ENCODE measurements at regions not wholly inside any gene's neighbourhood (a gene's known extent, or its start where the extent isn't known, plus 50 kb on each side); places are given as distances from the start of the nearest gene placed in this dataset.
"Not testable (repeated sequence)": the region's sequence is repeated elsewhere in the genome, so short reads cannot be mapped to it uniquely, and the experiment has no call there.

DNA sequence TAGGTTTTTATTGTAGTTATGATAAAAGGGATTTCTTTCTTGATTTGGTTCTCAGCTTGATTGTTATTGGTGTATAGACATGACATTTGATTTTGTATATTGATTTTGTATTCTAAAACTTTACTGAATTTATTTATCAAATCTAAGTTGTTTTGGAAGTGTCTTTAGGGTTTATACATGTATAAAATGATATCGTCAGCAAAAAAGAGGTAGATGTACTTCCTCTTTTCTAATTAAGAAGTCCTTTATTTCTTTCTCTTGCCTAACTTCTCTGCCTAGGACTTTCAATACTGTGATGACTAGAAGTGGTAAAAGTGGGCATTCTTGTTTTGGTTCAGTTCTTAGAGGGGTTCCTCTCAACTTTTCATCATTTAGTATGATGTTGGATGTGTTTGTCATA lies 487.3 kb upstream of the KIF2B start:
- DNase-seq (ENCODE audit: low spot score), result no peak

DNA sequence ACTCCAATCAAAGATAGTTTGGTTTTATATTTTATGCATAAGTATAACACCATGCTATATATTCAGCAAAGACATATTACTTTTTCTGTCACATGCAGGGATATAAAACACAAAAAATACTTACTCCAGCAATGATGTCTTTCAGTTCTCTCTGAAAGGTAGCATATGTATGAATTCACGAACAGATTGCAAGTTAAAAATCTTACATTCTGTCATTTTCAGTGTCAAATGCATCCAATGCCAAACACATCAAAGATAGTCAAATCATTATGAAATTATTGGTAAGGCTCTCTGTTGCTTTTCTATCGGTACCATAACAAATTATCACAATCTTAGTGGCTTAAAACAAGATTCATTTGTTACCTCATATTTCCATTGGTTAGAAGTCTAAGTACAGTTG lies 492.0 kb upstream of the KIF2B start:
- no peak for DNase-seq (ENCODE audit: low spot score)

DNA sequence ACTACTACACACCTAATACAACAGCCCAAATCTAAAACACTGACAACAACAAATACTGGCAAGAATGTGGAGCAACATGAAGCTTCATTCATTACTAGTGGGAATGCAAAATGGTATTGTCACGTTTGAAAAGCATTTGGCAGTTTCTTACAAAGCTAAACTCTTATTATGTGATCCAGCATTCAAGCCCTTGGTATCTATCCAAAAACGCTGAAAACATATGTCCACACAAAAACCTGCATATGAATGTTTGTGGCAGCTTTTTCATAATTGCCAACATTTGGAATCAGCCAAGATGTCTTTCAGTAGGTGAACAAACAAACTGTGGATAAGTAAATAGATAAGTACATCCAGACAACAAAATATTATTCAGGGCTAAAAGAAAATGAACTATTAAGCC lies 501.1 kb upstream of the KIF2B start:
- DNase-seq (ENCODE audit: low spot score), result no peak

DNA sequence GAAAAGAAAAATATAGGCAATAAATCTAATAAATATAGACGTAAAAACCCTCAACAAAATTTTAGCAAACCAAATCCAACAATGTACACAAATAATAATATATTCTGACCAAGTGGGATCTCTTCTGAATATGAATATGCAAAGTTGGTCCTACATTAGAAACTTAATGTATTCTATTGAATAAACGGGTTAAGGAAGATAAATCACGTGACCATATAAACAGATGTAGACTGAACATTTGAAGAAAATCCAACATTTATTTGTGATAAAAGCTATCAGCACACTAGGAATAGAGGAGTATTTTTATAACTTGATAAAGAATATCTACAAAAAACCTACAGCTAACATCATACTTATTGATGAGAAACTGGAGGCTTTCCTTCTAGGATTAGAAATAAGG lies 502.8 kb upstream of the KIF2B start:
- DNase-seq (ENCODE audit: low spot score), result no peak

DNA sequence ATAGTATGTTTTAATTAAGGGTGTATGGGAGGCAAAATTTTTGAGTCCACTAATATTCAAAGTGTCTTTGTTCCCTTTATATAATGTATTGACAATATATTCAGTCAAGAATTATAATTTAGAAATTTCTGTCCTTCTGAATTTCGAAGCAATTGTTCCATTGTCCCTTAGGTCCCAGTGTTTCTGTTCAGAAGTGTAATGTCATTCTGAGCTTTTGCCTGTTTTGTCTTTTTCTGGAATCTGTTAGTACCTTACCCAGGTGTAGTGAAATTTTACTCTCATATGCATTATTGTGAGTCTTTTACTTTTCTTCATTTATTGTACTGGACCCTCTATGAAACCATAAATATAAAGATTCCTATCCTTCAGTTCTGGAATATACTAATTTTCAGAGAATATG lies 505.7 kb upstream of the KIF2B start:
- no peak for DNase-seq (ENCODE audit: low spot score)

DNA sequence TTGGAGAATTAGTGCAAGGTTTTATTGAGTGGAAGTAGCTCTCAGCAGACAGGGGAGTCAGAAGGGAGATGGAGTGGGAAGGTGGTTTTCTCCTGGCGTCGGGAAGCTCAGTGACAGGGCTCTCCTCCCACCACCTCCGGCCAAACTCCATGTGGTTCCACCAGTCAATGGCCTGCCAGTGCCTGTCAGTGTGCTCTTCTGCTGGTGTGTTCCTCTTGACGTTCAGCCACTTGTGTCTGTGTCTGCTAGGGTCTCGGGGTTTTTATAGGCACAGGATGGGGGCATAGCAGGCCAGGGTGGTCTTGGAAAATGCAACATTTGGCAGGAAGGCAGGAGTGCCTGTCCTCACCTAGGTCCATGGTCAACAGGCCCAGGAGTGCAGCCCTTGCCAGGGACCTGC lies 506.7 kb upstream of the KIF2B start:
- DNase-seq (ENCODE audit: low spot score), result no peak

DNA sequence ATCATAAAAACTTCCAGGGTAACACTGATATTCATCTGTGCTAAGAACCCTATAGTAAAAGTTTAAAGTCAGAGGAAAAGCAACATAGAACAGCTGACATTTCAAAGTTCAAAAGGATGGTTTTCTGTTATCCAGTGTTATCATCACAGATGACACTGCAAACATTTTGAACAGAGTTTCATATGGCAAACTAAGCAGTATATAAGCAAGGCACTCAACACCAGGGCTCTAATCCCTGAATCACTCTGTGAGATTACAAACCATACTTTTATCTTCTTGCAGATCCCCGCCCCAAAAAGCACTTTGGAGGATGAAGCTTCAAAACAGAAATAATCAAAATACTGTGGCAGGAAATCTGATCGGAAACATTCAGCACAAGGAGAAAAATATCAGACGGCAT lies 508.2 kb upstream of the KIF2B start:
- DNase-seq (ENCODE audit: low spot score), result no peak

DNA sequence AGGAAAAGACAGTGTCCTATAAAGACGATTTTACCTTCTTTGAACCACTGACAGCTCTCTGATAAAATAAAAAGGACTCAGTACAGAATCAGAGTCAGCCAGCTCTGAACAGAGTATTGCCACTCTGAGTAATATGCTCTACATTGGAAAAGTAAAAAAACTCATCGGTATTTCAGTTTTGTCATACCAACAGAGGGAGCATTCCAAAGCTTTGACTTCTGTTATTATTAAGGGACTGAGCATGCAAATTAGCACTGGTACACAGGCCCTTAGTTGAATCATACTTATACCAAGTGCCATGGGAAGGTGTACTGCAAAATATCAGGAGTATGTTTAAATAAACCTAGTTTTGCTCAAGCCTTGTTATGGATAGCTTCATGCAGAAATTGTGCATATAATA lies 509.0 kb upstream of the KIF2B start:
- peak; percentile 8 for DNase-seq (ENCODE audit: low spot score)

DNA sequence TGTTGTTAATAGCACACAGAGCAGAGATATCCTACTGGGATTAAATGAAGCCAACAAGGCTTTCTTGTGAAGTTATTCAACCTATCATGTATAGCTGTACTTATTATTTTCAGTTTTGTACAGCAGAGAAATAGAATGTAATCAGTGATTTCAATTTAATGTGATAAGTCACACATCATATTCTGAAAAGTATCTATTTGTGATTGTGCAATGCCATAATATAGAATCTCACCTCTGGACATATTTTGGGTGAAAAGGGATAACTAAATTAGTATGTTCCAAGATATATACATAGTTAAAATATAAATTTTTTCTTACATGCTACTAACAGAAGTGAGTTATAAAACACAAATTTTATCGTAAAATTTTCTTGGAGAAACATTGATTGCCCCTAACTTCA lies 544.3 kb upstream of the KIF2B start:
- no peak for DNase-seq (ENCODE audit: low spot score)

DNA sequence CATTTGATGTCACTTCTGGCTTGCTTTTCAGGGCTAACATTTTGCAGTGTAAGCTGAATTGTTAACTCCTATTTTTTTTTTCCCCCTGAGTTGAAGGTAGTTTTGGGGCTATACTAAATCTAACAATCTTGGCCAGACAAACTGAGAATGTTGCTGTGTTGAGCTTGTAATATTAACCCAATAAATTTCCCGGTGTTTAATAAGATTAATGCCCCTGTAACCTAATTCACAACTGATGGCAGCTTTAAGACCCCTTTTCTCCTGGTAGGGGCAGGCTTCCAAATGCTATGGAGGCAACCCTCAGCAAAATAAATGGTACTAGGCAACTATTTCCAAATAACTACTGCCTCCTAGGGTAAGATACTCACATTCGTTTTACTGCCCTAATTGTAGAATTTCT lies 549.6 kb upstream of the KIF2B start:
- DNase-seq (ENCODE audit: low spot score), result no peak

DNA sequence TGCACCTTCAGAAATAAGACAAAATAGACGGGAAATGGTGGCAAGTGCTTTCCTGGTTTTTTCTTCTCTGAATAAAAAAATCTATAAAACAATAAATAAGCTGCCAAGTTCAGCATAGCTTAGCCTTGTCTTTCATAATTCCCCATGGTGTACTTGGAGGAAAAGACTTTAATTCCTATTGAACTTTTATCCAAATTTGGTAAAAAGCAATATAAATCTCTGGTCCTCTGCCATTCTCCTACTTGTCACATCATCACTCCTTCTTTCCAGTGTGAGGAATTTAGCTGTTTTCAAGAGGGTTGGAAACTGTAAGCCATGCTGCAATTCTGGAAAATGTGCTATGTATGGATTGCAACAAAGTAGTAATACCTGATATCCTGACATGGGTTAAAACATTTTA lies 551.8 kb upstream of the KIF2B start:
- DNase-seq (ENCODE audit: low spot score), result no peak

DNA sequence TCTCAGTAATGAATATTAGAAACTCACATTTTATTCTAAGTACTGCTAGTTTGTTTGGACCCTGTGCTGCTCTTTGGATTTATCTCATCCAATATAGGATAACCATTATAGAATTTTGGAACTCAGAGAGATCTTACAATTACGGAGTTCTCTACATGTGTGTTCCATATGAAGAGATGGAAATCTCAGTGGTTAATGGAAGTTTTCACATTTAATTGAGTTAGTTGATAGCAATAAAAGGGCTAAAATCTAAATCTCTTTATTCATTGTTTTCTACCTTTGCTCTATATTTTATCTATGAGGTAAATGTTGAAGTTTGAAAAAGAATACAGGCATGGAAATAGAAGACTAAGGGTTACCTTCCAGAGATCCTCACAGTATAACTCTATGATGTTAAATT lies 558.0 kb upstream of the KIF2B start:
- DNase-seq (ENCODE audit: low spot score), result no peak

DNA sequence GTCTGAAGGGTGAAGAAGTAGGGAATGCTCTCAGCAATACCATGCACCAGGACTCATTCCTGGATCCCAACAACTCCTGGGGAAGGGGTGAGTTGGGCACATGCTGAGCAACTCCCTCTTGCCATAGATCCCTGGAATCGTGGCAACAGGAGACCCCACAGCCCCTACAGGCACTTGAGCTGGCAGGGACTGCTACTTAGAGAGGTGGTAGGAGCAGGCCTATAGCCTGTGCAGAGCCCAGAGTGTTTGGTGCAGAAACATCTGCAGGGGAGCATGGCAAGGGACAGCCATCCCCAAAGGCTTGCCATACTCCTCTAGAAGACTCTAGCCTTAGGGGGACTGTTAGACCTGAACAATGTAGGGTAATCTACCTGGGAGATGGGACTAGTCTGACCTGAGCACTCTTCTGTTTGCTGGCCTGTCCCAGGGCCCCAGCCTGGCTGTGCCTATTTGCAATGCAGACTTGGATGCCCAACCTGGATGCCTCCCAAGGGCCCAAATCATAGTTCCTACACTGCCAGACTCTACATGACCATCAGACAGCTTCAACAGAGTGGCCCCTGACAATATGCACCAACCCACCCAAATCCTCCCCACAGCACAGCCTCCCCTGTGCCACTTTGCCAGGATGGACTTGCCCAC lies 568.6 kb upstream of the KIF2B start:
- no peak for DNase-seq (ENCODE audit: low spot score)

DNA sequence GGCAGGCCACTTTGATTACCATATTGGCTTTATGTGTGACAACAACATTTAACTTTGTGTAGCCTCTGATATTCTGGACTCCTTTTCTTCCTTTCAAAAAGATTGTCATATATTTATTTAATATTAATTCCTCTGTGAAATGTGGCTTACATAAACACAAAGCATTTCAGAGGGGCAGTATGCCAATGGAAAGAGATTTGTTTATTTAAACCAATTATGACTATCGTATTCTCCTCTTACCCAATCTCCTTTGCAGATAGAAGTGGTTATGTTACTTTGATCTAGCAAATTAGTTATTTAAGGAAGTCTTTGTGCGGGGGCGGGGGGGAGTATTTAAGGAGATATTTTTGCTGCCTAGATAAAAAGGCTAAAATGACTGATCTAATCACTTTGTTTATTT lies 573.7 kb upstream of the KIF2B start:
- DNase-seq (ENCODE audit: low spot score), result no peak

DNA sequence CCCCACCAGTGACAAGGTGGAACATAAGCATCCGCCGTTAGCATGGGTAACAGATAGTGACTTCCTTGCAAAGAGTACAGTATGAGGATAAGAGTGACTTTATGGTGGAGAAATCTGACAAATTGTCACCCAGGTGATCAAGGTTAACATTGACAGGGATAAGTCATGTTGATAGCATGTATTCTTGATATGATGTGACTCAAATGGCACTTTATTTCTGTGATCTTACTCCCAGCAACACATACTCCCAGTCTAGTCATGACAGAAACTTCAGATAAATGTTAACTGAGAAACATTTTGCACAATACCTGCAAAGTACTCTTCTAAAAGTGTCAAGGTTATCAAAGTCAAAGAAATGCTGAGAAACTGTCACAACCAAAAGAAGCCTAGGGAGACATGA lies 588.6 kb upstream of the KIF2B start:
- no peak for DNase-seq (ENCODE audit: low spot score)

DNA sequence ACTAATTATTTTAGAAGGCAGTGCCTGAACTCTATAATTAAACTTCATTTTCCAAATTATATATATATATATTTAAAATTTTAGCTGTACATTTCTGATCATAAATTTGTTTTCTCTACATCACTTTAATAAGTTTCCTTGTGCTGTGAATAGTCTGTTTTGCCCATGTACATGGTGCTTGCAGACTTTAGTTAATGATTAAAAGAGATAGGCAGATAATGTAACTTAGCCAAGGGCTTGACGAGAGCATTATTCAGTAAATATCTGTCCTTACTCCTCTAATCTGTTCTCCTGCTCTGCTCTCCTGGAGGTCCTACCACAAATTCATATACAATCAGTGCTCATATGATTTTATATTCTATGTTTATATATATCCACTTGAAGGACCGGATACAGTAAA lies 595.2 kb upstream of the KIF2B start:
- no peak for DNase-seq (ENCODE audit: low spot score)

DNA sequence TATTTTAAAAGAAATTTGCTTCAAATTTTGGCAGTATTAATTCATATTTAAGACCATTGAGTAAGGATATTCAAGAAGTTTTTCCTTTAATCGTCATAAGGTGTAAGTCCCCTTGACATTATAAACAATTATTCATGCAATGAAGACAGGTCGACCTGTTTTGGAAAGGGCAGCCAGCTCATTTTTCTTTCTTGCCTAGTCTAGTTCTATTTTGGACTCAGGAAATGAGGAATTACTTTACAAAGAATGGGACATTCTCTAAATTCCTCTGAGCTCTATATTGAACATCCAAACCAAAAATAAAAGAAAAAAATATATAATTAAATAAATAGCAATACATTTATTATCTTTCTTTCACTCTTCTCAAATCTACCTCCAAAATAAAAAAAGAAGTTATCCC lies 595.6 kb upstream of the KIF2B start:
- no peak for DNase-seq (ENCODE audit: low spot score)

DNA sequence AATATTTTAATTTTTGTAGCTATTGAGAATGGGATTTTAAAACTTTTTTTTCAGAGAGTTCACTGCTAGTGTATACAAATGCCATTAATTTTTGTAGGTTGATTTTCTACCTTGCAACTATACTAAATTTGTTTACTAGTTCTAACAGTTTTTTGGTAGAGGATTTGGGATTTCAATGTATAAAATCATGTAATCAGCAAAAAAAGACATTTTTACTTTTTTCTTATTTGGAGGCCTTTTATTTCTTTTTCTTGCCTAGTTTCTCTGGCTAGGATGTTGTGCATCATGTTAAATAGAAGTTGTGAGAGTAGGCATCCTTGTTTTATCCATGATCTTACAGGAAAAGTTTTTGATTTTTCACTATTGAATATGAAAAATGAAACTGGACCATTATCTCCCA lies 602.9 kb upstream of the KIF2B start:
- DNase-seq (ENCODE audit: low spot score), result no peak

DNA sequence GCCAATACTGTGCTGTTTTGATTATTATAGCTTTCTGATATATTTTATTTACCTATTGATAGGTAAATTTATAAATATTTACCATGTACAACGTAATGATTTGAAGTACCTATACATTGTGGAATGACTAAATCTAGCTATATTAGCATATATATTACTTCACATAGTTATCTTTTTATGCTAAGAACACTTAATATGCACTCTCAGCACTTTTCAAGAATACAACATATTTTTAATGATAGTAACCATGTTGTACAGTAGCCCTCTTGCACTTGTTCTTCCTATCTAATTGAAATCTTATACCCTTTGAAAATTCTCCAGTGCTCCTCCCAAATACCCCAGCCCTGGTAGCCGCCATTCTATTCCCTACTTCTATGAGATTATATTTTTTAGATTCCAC lies 604.0 kb upstream of the KIF2B start:
- DNase-seq (ENCODE audit: low spot score), result no peak

DNA sequence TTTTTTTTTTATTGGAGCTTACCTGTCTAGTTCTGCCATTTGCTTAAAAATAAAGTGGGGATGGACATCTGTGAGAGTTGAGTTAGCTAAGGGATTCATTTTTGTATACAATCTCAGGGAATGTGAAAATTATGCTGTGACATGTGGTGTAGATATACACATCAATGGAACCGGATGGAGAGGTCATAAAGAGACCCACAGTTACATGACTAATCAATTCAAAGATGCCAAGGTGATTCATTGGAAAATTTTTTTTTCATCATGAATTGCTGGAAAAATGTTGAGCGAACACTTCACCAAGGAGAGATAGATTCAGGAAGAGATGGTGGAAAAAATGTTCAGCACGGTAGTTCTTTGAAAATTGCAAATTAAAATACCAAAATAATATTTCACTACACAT lies 605.4 kb upstream of the KIF2B start:
- no peak for DNase-seq (ENCODE audit: low spot score)

DNA sequence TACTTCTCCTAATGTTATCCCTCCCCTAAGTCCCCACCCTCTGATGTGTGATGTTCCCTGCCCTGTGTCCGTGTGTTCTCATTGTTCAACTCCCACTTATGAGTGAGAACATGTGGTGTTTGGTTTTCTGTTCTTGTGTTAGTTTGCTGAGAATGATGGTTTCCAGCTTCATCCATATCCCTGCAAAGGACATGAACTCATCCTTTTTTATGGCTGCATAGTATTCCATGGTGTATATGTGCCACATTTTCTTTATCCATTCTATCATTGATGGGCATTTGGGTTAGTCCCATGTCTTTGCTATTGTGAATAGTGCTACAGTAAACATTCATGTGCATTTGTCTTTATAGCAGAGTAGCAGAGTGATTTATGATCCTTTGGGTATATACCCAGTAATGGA lies 613.8 kb upstream of the KIF2B start:
- not testable (repeated sequence) for DNase-seq (ENCODE audit: low spot score)

DNA sequence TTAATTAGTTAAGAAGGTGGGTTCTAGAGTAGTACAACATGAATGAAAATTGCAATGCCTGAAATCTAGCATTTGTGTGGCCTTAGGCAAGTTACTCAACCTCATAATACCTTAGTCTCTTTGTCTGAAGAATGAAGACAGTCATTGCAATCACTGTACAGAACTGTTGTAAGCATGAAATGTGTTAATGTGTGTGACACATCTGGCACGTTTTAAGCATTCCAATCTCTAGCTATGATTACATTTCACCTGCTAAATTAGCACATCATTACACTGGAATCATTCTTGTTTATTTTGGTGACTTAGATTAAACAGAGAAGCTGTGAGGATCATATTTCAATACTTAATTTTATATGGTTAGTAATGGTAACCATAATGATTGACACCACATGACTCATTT lies 629.7 kb upstream of the KIF2B start:
- no peak for DNase-seq (ENCODE audit: low spot score)

DNA sequence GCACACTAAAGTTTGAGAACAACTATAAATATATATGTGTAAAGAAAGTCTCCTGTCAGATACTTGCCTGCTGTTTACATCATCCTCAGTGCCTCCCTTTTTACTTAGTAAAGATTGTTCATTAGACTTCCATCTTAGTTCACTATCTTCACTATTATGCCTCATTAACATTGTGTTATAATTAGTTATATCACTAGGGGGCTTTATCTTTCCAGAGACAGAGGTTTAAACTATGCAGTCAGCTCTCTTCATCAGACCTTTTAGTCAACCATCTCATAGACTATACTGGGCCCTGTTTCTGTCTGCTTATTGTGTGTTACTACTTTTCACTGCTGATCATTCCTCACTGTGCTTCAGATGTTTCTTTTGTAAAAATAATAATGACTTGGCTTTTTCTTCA lies 630.8 kb upstream of the KIF2B start:
- DNase-seq (ENCODE audit: low spot score), result no peak

DNA sequence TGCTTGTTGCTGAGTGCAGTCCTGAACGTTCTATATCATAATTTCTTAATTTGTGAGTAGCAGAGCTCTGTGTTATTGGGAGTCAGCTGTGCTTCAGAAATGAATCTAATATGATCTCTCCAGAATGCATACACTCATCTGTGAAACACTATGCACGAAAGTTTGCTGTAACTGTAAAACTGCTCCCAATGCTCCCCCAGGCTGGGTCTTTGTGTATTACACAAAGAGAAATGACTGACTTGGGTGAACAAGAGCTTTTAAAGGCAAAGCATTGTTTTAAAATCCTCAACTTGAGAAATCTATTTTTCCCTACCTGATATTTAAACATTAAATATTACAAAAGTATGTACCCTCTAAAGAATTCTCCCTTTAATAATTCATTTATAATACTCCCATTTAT lies 636.7 kb upstream of the KIF2B start:
- DNase-seq (ENCODE audit: low spot score), result no peak

DNA sequence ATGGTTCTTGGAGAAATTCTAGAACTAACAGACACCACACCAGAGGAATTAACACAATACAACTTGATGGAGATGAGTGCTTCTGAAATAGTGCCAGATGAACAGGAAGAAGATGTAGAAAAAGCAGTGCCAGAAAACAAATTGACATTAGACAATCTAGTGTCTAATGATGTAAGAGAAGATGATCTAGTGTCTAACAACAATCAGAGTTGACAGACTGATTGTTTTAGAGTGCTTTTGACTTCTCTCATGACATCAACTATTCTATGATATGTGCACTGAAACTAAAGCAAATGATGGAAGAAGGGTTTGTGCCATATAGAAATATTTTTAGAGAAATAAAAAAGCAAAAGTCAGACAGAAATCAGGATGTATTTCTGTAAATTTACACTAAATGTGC lies 646.1 kb upstream of the KIF2B start:
- DNase-seq (ENCODE audit: low spot score), result no peak
